Esophagus muscularis mucosa (tissue), 4 donors: ENCODE measurements at regions not wholly inside any gene's neighbourhood (a gene's known extent, or its start where the extent isn't known, plus 50 kb on each side); places are given as distances from the start of the nearest gene placed in this dataset.

ENCODE experiments used
- DNase-seq: peaks from one replicate; pipeline ENCODE4 v3.0.0-alpha.2; 2017; ENCODE audit errors: extremely low spot score
- H3K27ac ChIP-seq, 4 donors: fragments of 200-600 bp; sonication (generic); replicated peaks in 1 of 4; 1 replicate in 3 of 4; 2 replicates in 1 of 4; pipeline ENCODE4 v1.5.1; 2016 to 2019; ENCODE audit warnings: mild to moderate bottlenecking in 1 of 4
- H3K27me3 ChIP-seq, 4 donors: fragments of 200-600 bp; sonication (generic); one replicate each; pipeline versions ENCODE4 v1.5.1 to v1.6.0; 2016 to 2019
- H3K36me3 ChIP-seq, 4 donors: fragments of 200-600 bp; sonication (generic); one replicate each; pipeline ENCODE4 v1.5.1; 2016 to 2019
- H3K4me1 ChIP-seq, 4 donors: fragments of 200-600 bp; sonication (generic); one replicate each; pipeline ENCODE4 v1.5.1; 2016 to 2019
- H3K4me3 ChIP-seq, 4 donors: fragments of 200-600 bp; sonication (generic); 1 replicate in 2 of 4; 2 replicates in 2 of 4; pipeline ENCODE4 v1.5.1; 2016 to 2019; ENCODE audit warnings: mild to moderate bottlenecking in 4 of 4, moderate library complexity in 1 of 4
- H3K9me3 ChIP-seq, 4 donors: fragments of 200-600 bp; sonication (generic); 1 replicate in 3 of 4; 2 replicates in 1 of 4; pipeline ENCODE4 v1.5.1; 2016 to 2019
- EP300 ChIP-seq: sonication (generic); formaldehyde crosslinking; IDR thresholded peaks from one replicate; pipeline ENCODE4 v1.6.1; 2017; ENCODE audit warnings: antibody characterized with exemption
- POLR2A ChIP-seq: fragments of 450-650 bp; IDR thresholded peaks from one replicate; pipeline ENCODE4 v1.6.1; 2017; ENCODE audit warnings: antibody characterized with exemption, moderate library complexity, mild to moderate bottlenecking, low read depth
- POLR2AphosphoS5 ChIP-seq, 2 donors: sonication (generic); formaldehyde crosslinking; IDR thresholded peaks; one replicate each; pipeline ENCODE4 v1.6.1; 2017; ENCODE audit warnings: antibody characterized with exemption in 2 of 2
- WGBS: methylation state at CpG from one replicate; pipeline ENCODE4 v1.1.5; 2018; 5-methylcytosine and 5-hydroxymethylcytosine counted together
- intact Hi-C: fragments of 100-400 bp; cut with DNase I; formaldehyde crosslinking; loops from one replicate; pipeline ENCODE4 v1.15.1; 2023
- TF ChIP-seq, protein P1 (sequence below), 3 experiments: fragments of 200-600 bp in 2 of 3; fragments of 450-650 bp in 1 of 3; sonication (generic) in 2 of 3; IDR thresholded peaks; one replicate each; pipeline ENCODE4 v1.5.1; 2017 to 2019; ENCODE audit warnings: antibody characterized with exemption in 3 of 3, mild to moderate bottlenecking in 2 of 3, moderate library complexity in 1 of 3

- Histone ChIP-seq H3K27me3 (peaks cover 0 to 12% (median 0%) of the 10 kb centered on the region in 4 donors), H3K36me3 (no peaks in the 10 kb centered on the region), H3K9me3 (no peaks in the 10 kb centered on the region), H3K27ac (no peak overlapping the region), H3K4me3 (no peak overlapping the region), H3K4me1 (peaks cover 0 to 22% (median 8%) of the 10 kb centered on the region in 4 donors)
- TF ChIP-seq POLR2A (no peak), POLR2AphosphoS5 (IDR thresholded peaks at IDR 0.05) (no peak), EP300 (no peak)
- TF ChIP-seq, protein P1, sequence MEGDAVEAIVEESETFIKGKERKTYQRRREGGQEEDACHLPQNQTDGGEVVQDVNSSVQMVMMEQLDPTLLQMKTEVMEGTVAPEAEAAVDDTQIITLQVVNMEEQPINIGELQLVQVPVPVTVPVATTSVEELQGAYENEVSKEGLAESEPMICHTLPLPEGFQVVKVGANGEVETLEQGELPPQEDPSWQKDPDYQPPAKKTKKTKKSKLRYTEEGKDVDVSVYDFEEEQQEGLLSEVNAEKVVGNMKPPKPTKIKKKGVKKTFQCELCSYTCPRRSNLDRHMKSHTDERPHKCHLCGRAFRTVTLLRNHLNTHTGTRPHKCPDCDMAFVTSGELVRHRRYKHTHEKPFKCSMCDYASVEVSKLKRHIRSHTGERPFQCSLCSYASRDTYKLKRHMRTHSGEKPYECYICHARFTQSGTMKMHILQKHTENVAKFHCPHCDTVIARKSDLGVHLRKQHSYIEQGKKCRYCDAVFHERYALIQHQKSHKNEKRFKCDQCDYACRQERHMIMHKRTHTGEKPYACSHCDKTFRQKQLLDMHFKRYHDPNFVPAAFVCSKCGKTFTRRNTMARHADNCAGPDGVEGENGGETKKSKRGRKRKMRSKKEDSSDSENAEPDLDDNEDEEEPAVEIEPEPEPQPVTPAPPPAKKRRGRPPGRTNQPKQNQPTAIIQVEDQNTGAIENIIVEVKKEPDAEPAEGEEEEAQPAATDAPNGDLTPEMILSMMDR (IDR thresholded peaks at IDR 0.05): no peak
- 70% methylated on average over 6 of the region's 6 CpGs for WGBS
- DNase-seq: no peak
- intact Hi-C loops: loop anchor here (5.0 to 10.0 kb wide), 2 partner anchors 218 to 250 kb away; partner anchors contain the start of gene ATRNL1
Observed at GRCh38 chr10:114877301-114877644, 55.7 kb downstream of the FHIP2A start.

DNA sequence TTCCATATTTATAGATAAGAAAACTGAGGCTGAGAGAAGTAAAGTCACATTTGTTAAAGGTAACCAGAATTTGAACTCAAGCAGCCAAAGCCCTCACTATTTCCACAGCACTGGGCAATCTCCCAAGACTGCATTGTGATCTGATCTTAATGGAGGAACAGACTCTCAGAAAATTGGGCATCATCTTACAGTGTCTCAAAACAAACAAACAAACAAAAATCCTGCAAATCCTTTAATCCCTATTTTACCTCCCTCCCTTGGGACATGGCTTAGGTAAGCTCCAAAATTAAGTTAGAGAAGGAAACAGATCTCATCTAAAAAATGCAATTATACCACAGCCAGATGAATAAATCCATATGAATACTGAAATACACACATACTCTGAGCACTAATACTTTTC lies 57.5 kb downstream of the FHIP2A start:
- no peak for DNase-seq
- intact Hi-C loops: loop anchor here (5.0 to 10.0 kb wide), 2 partner anchors 216 to 248 kb away; partner anchors contain the start of gene ATRNL1
- Histone ChIP-seq H3K4me3 (no peak overlapping the region), H3K36me3 (no peaks in the 10 kb centered on the region), H3K9me3 (no peaks in the 10 kb centered on the region), H3K27me3 (peaks cover 0 to 12% (median 0%) of the 10 kb centered on the region in 4 donors), H3K4me1 (peaks cover 0 to 22% (median 8%) of the 10 kb centered on the region in 4 donors), H3K27ac (no peak overlapping the region)
- TF ChIP-seq POLR2A (no peak), POLR2AphosphoS5 (IDR thresholded peaks at IDR 0.05) (no peak), EP300 (no peak)

DNA sequence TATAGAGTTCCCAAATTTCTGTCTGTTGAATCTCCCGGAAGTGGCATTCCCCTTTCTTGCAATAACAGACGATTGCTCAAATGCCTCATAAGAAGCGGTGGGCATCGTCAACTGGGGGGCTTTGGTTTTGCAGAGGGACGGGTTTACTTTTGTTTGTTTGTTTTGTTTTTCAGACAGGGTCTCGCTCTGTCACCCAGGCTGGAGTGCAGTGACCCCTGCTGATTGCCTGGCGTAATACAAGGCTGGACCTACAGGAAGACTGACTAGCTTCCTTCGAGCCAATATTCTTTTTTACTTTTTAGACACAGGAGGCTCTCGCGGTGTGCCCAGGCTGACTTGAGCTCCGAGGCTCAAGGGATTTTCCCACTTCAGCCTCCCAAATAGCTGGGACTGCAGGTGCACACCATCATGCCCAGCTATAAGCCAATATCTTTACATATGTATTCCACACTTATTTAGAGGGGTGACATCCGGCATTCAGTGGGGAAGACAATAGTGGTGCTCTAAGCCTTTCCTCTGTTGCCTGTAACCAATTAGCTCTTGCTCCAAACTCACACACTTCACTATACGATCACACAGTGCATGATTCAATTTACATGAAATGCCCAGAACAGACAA lies 58.1 kb downstream of the FHIP2A start:
- Histone ChIP-seq H3K9me3 (no peaks in the 10 kb centered on the region), H3K4me1 (peaks cover 0 to 22% (median 8%) of the 10 kb centered on the region in 4 donors), H3K4me3 (no peak overlapping the region), H3K27ac (no peak overlapping the region), H3K36me3 (no peaks in the 10 kb centered on the region), H3K27me3 (peaks cover 0 to 12% (median 0%) of the 10 kb centered on the region in 4 donors)
- 54% methylated on average over 13 of the region's 13 CpGs for WGBS
- no peak for DNase-seq
- TF ChIP-seq POLR2AphosphoS5 (IDR thresholded peaks at IDR 0.05): no peak
- TF ChIP-seq, protein P1 (IDR thresholded peaks at IDR 0.05): peak in 1 of 3 experiments; percentile 44
- intact Hi-C loops: loop anchor here (5.0 to 10.0 kb wide), 2 partner anchors 215 to 248 kb away; partner anchors contain the start of gene ATRNL1

DNA sequence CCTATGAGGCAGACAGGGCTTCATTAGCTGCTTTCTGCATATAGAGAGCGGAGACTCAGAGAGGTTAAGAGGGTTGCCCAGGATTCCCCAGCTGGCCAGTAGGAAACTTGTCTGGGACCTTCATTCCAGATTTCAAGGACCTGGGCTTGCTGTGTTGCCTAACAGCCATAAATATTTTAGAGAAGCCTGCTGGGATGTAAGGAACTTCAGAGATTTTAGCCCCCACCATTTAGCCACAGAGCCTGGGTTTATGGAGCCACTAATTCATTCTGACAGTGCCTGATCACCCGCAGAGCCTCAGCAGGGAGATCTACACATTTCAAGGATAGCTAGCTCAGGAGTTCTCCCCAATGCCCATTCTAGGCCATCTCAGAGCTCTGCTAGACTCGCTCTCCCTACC lies 56.6 kb upstream of the TRUB1 start:
- intact Hi-C loops: no loop called here
- TF ChIP-seq POLR2A: no peak
- TF ChIP-seq EP300: no peak
- TF ChIP-seq POLR2AphosphoS5 (IDR thresholded peaks at IDR 0.05): no peak
- TF ChIP-seq, protein P1 (IDR thresholded peaks at IDR 0.05): no peak
- H3K36me3 ChIP-seq: no peaks in the 10 kb centered on the region
- no peak overlapping the region for H3K4me3 ChIP-seq
- H3K27ac ChIP-seq: no peak overlapping the region
- 85% methylated on average over 3 of the region's 3 CpGs for WGBS
- peaks cover 0 to 21% (median 8%) of the 10 kb centered on the region in 4 donors for H3K4me1 ChIP-seq
- no peak for DNase-seq
- no peaks in the 10 kb centered on the region for H3K9me3 ChIP-seq
- peaks cover 0 to 3% (median 0%) of the 10 kb centered on the region in 4 donors for H3K27me3 ChIP-seq

- TF ChIP-seq EP300 (no peak), POLR2AphosphoS5 (IDR thresholded peaks at IDR 0.05) (no peak), POLR2A (no peak)
- TF ChIP-seq, protein P1 (IDR thresholded peaks at IDR 0.05): no peak
- Histone ChIP-seq H3K27ac (no peak overlapping the region), H3K4me3 (no peak overlapping the region), H3K4me1 (peaks cover 0 to 16% (median 6%) of the 10 kb centered on the region in 4 donors), H3K9me3 (no peaks in the 10 kb centered on the region), H3K27me3 (no peaks in the 10 kb centered on the region), H3K36me3 (no peaks in the 10 kb centered on the region)
- DNase-seq: no peak
- intact Hi-C loops: no loop called here
- WGBS: 92% methylated on average over 12 of the region's 12 CpGs
Observed at GRCh38 chr10:114881901-114882300, 56.1 kb upstream of the TRUB1 start.
